ENCODE measurements at regions not wholly inside any gene's neighbourhood (a gene's known extent, or its start where the extent isn't known, plus 50 kb on each side); places are given as distances from the start of the nearest gene placed in this dataset.
A peak's percentile ranks its signal among the peaks of the same experiment; 100 is the strongest.

DNA sequence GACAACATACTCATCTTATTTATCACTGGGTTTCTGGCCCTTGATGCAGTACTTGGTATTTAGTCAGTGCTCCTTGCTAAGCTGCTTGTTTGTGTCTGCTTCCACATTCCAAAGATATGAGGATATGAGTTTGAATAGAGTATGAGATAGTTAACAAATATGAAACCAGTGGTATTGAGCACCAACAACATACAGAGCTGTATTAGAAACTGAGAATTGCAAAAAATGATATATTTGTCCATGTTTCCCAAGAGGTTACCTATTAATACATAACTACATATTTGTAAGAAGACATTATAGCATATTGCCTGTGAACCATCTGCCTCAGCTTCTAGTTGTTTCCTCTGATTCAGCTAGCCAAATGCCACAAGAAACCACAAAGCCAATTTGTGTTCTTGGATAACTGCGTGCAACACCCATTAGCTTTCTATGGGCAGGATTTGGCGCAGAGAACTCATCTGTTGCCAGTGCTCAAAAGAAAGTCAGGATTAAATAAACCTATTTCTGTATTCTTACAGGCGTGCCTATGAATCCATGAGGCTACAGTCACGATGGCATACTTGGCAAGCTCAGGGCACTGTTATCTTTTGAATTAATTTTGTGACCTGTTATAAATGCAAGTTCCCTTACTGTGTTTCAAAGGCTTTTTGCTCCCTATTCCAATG is 194.4 kb downstream of the MAP2K6 start:
- Histone ChIP-seq H3K27ac (no peak overlapping the region), H3K27me3 (ENCODE audit: control insufficient read depth, insufficient read depth, low read length) (no peaks in the 10 kb centered on the region), H2AFZ (peak overlapping the region; percentile 30), H3K4me1 (peaks cover 20% of the 10 kb centered on the region), H3K79me2 (no peaks in the 10 kb centered on the region), H3K4me2 (ENCODE audit: low read length) (no peak overlapping the region), H3K4me3 (ENCODE audit: low read depth, low read length) (no peak overlapping the region), H3K9me3 (ENCODE audit: control insufficient read depth, low read length) (no peaks in the 10 kb centered on the region), H3K36me3 (ENCODE audit: control insufficient read depth, insufficient read depth, low read length) (no peaks in the 10 kb centered on the region), H3K9ac (no peak overlapping the region)
- TF ChIP-seq, protein P1, sequence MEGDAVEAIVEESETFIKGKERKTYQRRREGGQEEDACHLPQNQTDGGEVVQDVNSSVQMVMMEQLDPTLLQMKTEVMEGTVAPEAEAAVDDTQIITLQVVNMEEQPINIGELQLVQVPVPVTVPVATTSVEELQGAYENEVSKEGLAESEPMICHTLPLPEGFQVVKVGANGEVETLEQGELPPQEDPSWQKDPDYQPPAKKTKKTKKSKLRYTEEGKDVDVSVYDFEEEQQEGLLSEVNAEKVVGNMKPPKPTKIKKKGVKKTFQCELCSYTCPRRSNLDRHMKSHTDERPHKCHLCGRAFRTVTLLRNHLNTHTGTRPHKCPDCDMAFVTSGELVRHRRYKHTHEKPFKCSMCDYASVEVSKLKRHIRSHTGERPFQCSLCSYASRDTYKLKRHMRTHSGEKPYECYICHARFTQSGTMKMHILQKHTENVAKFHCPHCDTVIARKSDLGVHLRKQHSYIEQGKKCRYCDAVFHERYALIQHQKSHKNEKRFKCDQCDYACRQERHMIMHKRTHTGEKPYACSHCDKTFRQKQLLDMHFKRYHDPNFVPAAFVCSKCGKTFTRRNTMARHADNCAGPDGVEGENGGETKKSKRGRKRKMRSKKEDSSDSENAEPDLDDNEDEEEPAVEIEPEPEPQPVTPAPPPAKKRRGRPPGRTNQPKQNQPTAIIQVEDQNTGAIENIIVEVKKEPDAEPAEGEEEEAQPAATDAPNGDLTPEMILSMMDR (IDR thresholded peaks at IDR 0.05) = no peak

DNA sequence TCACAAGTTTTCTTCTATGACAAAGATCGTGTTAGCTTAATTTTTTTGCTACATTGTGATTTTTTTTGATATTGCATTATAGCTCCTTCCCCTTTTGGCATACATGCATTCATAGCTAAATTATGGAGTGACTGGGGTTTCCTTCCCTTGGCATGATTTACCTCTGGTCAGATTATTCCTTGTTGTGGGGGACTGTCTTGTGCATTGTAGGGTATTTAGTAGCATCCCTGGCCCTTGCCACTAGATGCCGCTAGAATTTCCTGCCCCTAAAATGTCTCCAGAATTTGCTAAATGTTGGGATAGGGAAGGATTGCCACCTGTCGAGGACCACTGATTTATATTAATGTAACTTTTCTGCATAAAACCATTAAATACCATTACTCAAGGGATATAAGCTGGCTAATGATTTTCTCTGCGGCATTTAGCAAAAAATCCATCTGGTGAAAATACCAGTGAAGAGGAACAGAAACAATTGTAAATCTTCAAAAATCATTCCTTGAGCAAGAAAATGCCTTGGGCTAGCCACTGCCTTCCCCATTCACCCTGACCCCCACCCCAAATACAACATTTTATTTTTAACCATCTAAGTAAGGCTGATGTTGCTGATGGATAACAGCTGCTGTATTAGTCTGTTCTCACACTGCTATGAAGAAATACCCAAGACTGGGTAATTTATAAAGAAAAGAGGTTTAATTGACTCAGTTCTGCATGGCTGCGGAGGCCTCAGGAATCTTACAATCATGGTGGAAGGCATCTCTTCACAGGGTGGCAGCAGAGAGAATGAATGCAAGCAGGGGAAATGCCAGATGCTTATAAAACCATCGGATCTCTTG is 195.2 kb downstream of the MAP2K6 start:
- Histone ChIP-seq H3K4me2 (ENCODE audit: low read length) (no peak overlapping the region), H3K4me3 (ENCODE audit: low read depth, low read length) (no peak overlapping the region), H3K27ac (no peak overlapping the region), H2AFZ (no peak overlapping the region), H3K4me1 (peaks cover 20% of the 10 kb centered on the region), H3K27me3 (ENCODE audit: control insufficient read depth, insufficient read depth, low read length) (no peaks in the 10 kb centered on the region), H3K36me3 (ENCODE audit: control insufficient read depth, insufficient read depth, low read length) (no peaks in the 10 kb centered on the region), H3K79me2 (no peaks in the 10 kb centered on the region), H3K9me3 (ENCODE audit: control insufficient read depth, low read length) (no peaks in the 10 kb centered on the region), H3K9ac (no peak overlapping the region)
- TF ChIP-seq, protein P1 (IDR thresholded peaks at IDR 0.05) = peak; percentile 59

DNA sequence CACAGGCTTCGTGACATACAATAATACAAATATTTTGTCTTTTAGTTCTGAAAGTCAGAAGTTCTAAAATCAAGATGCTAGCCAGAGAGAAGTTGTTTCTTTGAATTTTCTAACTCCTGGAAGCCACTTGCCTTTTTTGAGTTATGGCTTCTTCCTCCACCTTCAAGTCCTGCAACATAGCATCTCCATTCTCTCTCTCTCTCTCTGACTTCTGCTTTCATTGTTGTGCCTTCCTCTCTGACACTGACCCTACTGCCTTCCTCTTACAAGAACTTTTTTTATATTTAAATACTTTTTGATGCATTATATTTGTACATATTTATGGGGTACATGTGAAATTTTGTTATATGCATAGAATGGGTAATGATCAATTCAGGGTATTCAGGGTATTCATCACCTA is 205.9 kb downstream of the MAP2K6 start:
- no peaks in the 10 kb centered on the region for H3K79me2 ChIP-seq
- no peak overlapping the region for H3K27ac ChIP-seq
- H3K9ac ChIP-seq = no peak overlapping the region
- H3K4me2 ChIP-seq (ENCODE audit: low read length) = no peak overlapping the region
- H3K4me1 ChIP-seq = no peaks in the 10 kb centered on the region
- H2AFZ ChIP-seq = no peak overlapping the region
- TF ChIP-seq, protein P1 (IDR thresholded peaks at IDR 0.05) = no peak
- H3K36me3 ChIP-seq (ENCODE audit: control insufficient read depth, insufficient read depth, low read length) = no peaks in the 10 kb centered on the region
- H3K4me3 ChIP-seq (ENCODE audit: low read depth, low read length) = no peak overlapping the region
- no peaks in the 10 kb centered on the region for H3K27me3 ChIP-seq (ENCODE audit: control insufficient read depth, insufficient read depth, low read length)
- H3K9me3 ChIP-seq (ENCODE audit: control insufficient read depth, low read length) = no peaks in the 10 kb centered on the region

DNA sequence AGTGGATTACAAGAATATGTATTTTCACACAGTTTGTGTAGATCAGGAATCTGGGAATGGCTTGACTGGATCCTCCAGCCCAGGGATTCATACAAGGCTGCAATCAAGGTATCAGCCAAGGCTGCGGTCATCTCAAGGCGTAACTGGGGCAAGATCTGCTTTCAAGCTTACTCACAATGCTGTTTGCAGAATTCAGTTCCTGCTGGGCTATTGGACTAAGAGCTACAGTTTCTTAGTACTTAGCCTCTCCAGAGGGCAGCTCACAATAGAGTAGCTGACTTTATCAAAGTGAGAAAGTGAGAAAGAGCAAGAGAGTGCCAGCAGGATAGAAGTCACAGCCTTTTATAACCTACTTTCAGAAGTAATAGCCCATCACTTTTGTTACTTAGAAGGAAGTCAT is 211.0 kb downstream of the MAP2K6 start:
- Histone ChIP-seq H3K4me1 (no peaks in the 10 kb centered on the region), H3K79me2 (no peaks in the 10 kb centered on the region), H3K4me2 (ENCODE audit: low read length) (no peak overlapping the region), H2AFZ (no peak overlapping the region), H3K36me3 (ENCODE audit: control insufficient read depth, insufficient read depth, low read length) (no peaks in the 10 kb centered on the region), H3K9ac (no peak overlapping the region), H3K27ac (no peak overlapping the region), H3K4me3 (ENCODE audit: low read depth, low read length) (no peak overlapping the region), H3K27me3 (ENCODE audit: control insufficient read depth, insufficient read depth, low read length) (no peaks in the 10 kb centered on the region), H3K9me3 (ENCODE audit: control insufficient read depth, low read length) (no peaks in the 10 kb centered on the region)
- TF ChIP-seq, protein P1 (IDR thresholded peaks at IDR 0.05) = no peak
